ENCODE measurements at regions not wholly inside any gene's neighbourhood (a gene's known extent, or its start where the extent isn't known, plus 50 kb on each side); places are given as distances from the start of the nearest gene placed in this dataset.

DNA sequence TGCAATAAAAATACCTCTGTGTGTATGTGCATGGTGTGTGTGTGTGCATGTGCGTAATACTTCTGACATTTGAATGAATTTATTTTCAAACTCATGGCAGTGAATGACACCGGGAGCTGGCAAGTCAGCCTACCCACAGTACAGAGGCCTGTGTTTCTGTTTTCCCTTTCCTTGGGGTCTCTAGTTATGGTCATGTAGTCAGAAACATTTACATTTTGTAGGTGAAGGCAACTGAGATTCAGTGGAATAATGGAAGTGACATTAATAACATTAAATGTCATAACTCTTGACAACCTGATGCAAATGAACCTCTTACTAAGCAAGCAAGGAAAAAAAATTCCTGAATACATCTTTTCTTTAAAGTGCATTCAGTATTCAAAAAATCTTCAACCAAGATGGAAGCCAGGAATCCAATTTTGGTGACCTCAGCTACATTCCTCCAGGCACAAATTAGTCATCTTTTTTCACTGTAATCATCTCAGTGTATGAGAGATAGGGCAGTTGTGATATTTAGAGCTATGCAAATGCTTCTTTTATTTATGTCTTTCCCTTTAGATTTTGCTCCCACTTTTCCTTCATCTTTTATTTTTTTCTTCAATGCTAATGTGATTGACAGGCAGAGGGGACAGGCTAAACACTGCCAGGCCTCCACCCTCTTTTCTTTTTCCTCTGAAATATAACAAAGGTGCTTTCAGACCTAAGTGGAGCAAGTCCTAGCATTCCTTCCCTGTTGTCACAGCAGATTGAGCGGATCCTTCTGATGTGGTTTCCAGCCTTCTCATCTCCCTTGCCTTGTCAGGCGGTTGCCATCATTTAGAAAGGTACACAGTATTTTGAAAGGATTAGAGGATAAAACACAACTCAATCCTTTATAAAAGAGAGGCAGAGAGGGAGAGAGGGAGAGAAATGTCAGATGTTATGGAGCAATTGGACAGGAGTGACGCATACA is 569.8 kb upstream of the ADAMTS16 start:
- Histone ChIP-seq H3K36me3 (no peaks in the 10 kb centered on the region), H3K27me3 (no peaks in the 10 kb centered on the region), H3K4me1 (no peaks in the 10 kb centered on the region), H3K4me3 (no peak overlapping the region), H3K9me3 (no peaks in the 10 kb centered on the region), H3K27ac (no peak overlapping the region)
- no peak for DNase-seq (ENCODE audit: low spot score in 2 of 2)
- intact Hi-C loops (cut with DNase I): no loop called here
- TF ChIP-seq CTCF (IDR thresholded peaks at IDR 0.05): no peak

GRCh38 chr5:4571248-4571948 is 568.7 kb upstream of the ADAMTS16 start:
- no peak overlapping the region for H3K4me3 ChIP-seq
- H3K27ac ChIP-seq: no peak overlapping the region
- intact Hi-C loops (cut with DNase I): no loop called here
- H3K27me3 ChIP-seq: no peaks in the 10 kb centered on the region
- no peak for DNase-seq (ENCODE audit: low spot score in 2 of 2)
- no peaks in the 10 kb centered on the region for H3K36me3 ChIP-seq
- H3K4me1 ChIP-seq: no peaks in the 10 kb centered on the region
- no peak for TF ChIP-seq CTCF (IDR thresholded peaks at IDR 0.05)
- H3K9me3 ChIP-seq: no peaks in the 10 kb centered on the region

DNA sequence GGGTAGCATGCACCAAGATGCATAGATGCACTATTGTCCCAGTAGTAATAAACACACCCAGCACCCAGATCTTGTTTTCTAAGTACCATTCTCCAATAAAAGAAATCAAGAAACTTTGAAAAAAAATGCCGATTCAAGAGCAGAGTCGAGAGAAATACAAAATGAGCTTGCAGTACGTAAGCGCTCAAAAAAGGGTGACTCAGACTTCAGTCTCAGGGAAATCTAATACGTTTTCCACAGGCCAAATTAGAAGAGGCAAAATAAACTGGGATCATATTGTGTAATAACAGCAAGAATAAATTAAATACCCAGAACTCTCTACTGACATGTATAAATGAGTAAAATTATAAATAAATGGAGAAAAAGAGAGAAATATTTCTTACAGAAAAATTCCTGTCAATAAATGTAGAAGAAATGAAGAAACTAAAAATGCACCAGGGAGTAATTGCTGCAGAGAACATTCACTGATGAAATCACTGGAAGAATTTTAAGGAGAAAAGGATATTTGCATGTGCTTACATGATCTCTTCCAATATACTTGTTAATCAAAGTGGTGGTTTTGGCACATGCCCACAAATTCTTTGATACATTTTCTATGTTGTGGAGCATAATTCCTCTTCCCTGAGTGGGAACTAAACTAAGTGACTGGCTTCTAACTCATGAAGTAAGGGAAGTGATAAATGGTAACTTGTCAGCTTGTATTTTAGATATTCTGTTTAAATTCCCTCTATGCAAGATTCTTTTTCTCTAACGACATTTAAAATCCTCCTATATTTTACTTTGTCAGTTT is 567.6 kb upstream of the ADAMTS16 start:
- Histone ChIP-seq H3K36me3 (no peaks in the 10 kb centered on the region), H3K27ac (no peak overlapping the region), H3K4me1 (no peaks in the 10 kb centered on the region), H3K9me3 (no peaks in the 10 kb centered on the region), H3K4me3 (no peak overlapping the region), H3K27me3 (no peaks in the 10 kb centered on the region)
- intact Hi-C loops (cut with DNase I): no loop called here
- no peak for DNase-seq (ENCODE audit: low spot score in 2 of 2)
- TF ChIP-seq CTCF (IDR thresholded peaks at IDR 0.05): no peak

- TF ChIP-seq CTCF (IDR thresholded peaks at IDR 0.05): no peak
- Histone ChIP-seq H3K4me3 (no peak overlapping the region), H3K36me3 (no peaks in the 10 kb centered on the region), H3K4me1 (no peaks in the 10 kb centered on the region), H3K27me3 (no peaks in the 10 kb centered on the region), H3K27ac (no peak overlapping the region), H3K9me3 (no peaks in the 10 kb centered on the region)
- no peak for DNase-seq (ENCODE audit: low spot score in 2 of 2)
- intact Hi-C loops (cut with DNase I): no loop called here
These were observed 564.5 kb upstream of the ADAMTS16 start for GRCh38 chr5:4575608-4576007.

DNA sequence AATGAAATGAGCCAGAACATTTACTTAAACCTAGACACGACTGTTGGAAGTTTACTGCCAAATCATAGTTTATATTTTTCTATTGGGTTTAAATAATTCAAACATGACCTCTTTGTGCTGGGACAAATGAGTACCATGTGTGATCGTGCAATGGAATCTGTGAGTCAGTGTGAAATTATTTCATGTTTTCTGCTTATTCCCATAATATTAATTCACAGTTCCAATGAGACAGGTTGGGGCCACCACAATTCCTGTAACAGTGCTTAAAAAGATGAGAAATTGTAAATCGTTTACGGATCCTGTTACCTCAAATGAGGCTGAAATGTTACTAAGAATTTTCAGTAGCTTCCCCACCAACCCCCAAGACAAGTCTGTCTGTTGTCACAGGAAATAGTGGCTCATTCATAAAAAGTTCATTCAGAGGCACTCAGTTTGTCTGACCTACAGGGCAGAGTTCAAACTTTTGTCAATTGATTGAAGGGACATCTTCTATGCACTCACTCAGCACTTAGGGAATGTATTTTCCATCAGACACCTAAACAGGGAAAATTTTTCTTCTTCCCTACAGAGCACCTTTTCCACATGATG is 563.9 kb upstream of the ADAMTS16 start:
- H3K27me3 ChIP-seq: no peaks in the 10 kb centered on the region
- H3K4me3 ChIP-seq: no peak overlapping the region
- H3K36me3 ChIP-seq: no peaks in the 10 kb centered on the region
- H3K27ac ChIP-seq: no peak overlapping the region
- TF ChIP-seq CTCF (IDR thresholded peaks at IDR 0.05): no peak
- no peak for DNase-seq (ENCODE audit: low spot score in 2 of 2)
- no peaks in the 10 kb centered on the region for H3K9me3 ChIP-seq
- H3K4me1 ChIP-seq: no peaks in the 10 kb centered on the region
- intact Hi-C loops (cut with DNase I): no loop called here
